K562 (cell line): ENCODE measurements at regions not wholly inside any gene's neighbourhood (a gene's known extent, or its start where the extent isn't known, plus 50 kb on each side); places are given as distances from the start of the nearest gene placed in this dataset.

Source experiments
- ATAC-seq: fragments of 200-7000 bp; cut with Tn5 transposase; 3 replicates; pipeline ENCODE4 v1.9.1; 2020; ENCODE audit warnings: moderate library complexity
- BruUV-seq: library from RNA; stranded (reverse); fragments of 400-500 nt; replicated peaks from 2 replicates; lab custom pipeline; 2021; lab: Mats Ljungman, UMichigan
- CTCF ChIA-PET: fragments of 300-600 bp; formaldehyde crosslinking; extraction: SDS; loops from one replicate; lab custom pipeline; 2021; ENCODE audit warnings: low intra/inter-chr PET ratio; lab: Yijun Ruan, JAX
- POLR2A ChIA-PET: fragments of 300-600, 350-650 bp; sonication (Branson Sonifier 250); formaldehyde crosslinking; extraction: SDS; loops from one replicate; lab custom pipeline; 2021; ENCODE audit warnings: antibody characterized with exemption, inconsistent platforms; lab: Yijun Ruan, JAX
- DNase-seq, 4 experiments: peaks; one replicate each; pipeline versions ENCODE4 v3.0.0 to v3.0.0-alpha.2; 2011 to 2018; ENCODE audit warnings: low spot score in 3 of 4, mixed read lengths in 3 of 4; ENCODE audit errors: extremely low read depth in 1 of 4
- FAIRE-seq: peaks from 2 replicates; lab custom pipeline; 2011; peaks lifted over from hg19 to GRCh38; lab: Jason Lieb, UNC
- H2AFZ ChIP-seq: 2 replicates; pipeline ENCODE4 v1.6.0; 2011; ENCODE audit warnings: low read depth, low read length, control low read depth, inconsistent platforms
- H3K27ac ChIP-seq: fragments of 200-600 bp; 3 replicates; pipeline ENCODE4 v1.8.0; 2011; ENCODE audit warnings: low read depth, mild to moderate bottlenecking, control low read depth, inconsistent platforms, low read length, moderate library complexity, mixed read lengths; ENCODE audit errors: extremely low read depth
- H3K27me3 ChIP-seq, 2 experiments: fragments of 300-600 bp in 1 of 2; 2 replicates in 1 of 2; 3 replicates in 1 of 2; pipeline versions ENCODE4 v1.6.0 to v1.8.0; 2011; ENCODE audit warnings: inconsistent platforms in 2 of 2, low read length in 2 of 2, mild to moderate bottlenecking in 1 of 2, mixed read lengths in 1 of 2, moderate library complexity in 1 of 2; ENCODE audit not compliant: control insufficient read depth in 2 of 2, insufficient read depth in 2 of 2
- H3K36me3 ChIP-seq: fragments of 300-600 bp; 3 replicates; pipeline ENCODE4 v1.8.0; 2011; ENCODE audit warnings: mild to moderate bottlenecking, low read length, inconsistent platforms; ENCODE audit not compliant: control insufficient read depth, insufficient read depth
- H3K4me1 ChIP-seq, 2 experiments: fragments of 200-600 bp in 1 of 2; replicated peaks in 1 of 2; 2 replicates in 1 of 2; 3 replicates in 1 of 2; pipeline versions ENCODE4 v1.5.1 to v1.8.0; 2011; ENCODE audit warnings: inconsistent platforms in 2 of 2, low read length in 2 of 2, mild to moderate bottlenecking in 1 of 2, mixed read lengths in 1 of 2, moderate library complexity in 1 of 2; ENCODE audit not compliant: control insufficient read depth in 2 of 2, insufficient read depth in 2 of 2
- H3K4me2 ChIP-seq: 2 replicates; pipeline ENCODE4 v1.6.1; 2011; ENCODE audit warnings: low read length, control low read depth, inconsistent platforms, mixed read lengths; ENCODE audit not compliant: insufficient read depth
- H3K4me3 ChIP-seq: fragments of 200-600 bp; sonication (generic), shearing (Covaris generic); 2 replicates; pipeline ENCODE4 v1.5.1; 2016; ENCODE audit warnings: control low read depth, inconsistent platforms
- H3K79me2 ChIP-seq: fragments of 200-600 bp; 3 replicates; pipeline ENCODE4 v1.8.0; 2011; ENCODE audit warnings: low read length, inconsistent platforms; ENCODE audit not compliant: control insufficient read depth, insufficient read depth
- H3K9ac ChIP-seq, 2 experiments: 2 replicates each; pipeline versions ENCODE4 v1.6.0 to v1.6.1; 2011; ENCODE audit warnings: low read depth in 2 of 2, low read length in 2 of 2, control low read depth in 1 of 2, inconsistent platforms in 1 of 2, mild to moderate bottlenecking in 1 of 2, mixed read lengths in 1 of 2; ENCODE audit not compliant: insufficient read depth in 1 of 2
- H3K9me1 ChIP-seq: one replicate; pipeline ENCODE4 v1.6.0; 2011; ENCODE audit warnings: inconsistent platforms, mild to moderate bottlenecking, low read length, moderate library complexity; ENCODE audit not compliant: control insufficient read depth, insufficient read depth
- H3K9me3 ChIP-seq: replicated peaks from 2 replicates; pipeline ENCODE4 v1.5.1; 2011; ENCODE audit warnings: low read depth, low read length, inconsistent platforms; ENCODE audit not compliant: control insufficient read depth, insufficient read depth
- H4K20me1 ChIP-seq: replicated peaks from 2 replicates; pipeline ENCODE4 v1.6.1; 2011; ENCODE audit warnings: low read length, inconsistent platforms, mixed read lengths; ENCODE audit not compliant: control insufficient read depth, insufficient read depth
- CTCF ChIP-seq, 3 experiments: IDR thresholded peaks in 2 of 3; conservative IDR thresholded peaks in 1 of 3; 2 replicates each; pipeline ENCODE4 v1.5.1; 2011 to 2012; ENCODE audit warnings: low read length in 3 of 3, mild to moderate bottlenecking in 3 of 3, control low read depth in 2 of 3, improper control_type of control experiment in 1 of 3, inconsistent platforms in 1 of 3, low read depth in 1 of 3, mixed read lengths in 1 of 3, moderate library complexity in 1 of 3; ENCODE audit not compliant: insufficient read depth in 2 of 3
- GMEB1 ChIP-seq: fragments of 250-450 bp; sonication (Bioruptor Pico); IDR thresholded peaks from 2 replicates; pipeline ENCODE4 v1.4.0; 2020; ENCODE audit warnings: mild to moderate bottlenecking
- WGBS: fragments of 100-300 bp; shearing (Covaris generic); methylation state at CpG from one replicate; pipeline ENCODE4 v1.1.6; 2016; ENCODE audit warnings: low coverage, mixed read lengths; ENCODE audit not compliant: insufficient coverage; ENCODE audit errors: missing lambda C conversion rate; 5-methylcytosine and 5-hydroxymethylcytosine counted together
- in situ Hi-C: fragments of 300-500 bp; cut with MboI; formaldehyde crosslinking; loops from 4 replicates; pipeline ENCODE4 v1.15.0; 2018; ENCODE audit warnings: inconsistent platforms, mixed read lengths
- intact Hi-C: fragments of 100-400 bp; cut with micrococcal nuclease; formaldehyde crosslinking; loops from 2 replicates; pipeline ENCODE4 v1.14.2; 2022

GRCh38 chr9:116000748-116001329 lies 152.8 kb upstream of the PAPPA start:
- POLR2A ChIA-PET = no interaction called here
- no peaks in the 10 kb centered on the region for H3K79me2 ChIP-seq
- intact Hi-C loops = no loop called here
- BruUV-seq = no TSS peak
- FAIRE-seq = no peak
- H3K9me3 ChIP-seq = no peaks in the 10 kb centered on the region
- no peak overlapping the region for H3K9ac ChIP-seq
- no peaks in the 10 kb centered on the region for H3K9me1 ChIP-seq
- TF ChIP-seq CTCF (IDR thresholded peaks at IDR 0.05 in 2 of 3, conservative IDR thresholded peaks at IDR 0.05 in 1 of 3; ENCODE audit: insufficient read depth in 2 of 3, low read depth in 1 of 3, low read length in 3 of 3) (peak; percentile 22 to 56 (median 39); a peak in 4 of 6 replicates), GMEB1 (CRISPR knock-in tag) (no peak)
- H3K4me2 ChIP-seq = no peak overlapping the region
- 3% methylated on average over 4 of the region's 4 CpGs for WGBS
- no peaks in the 10 kb centered on the region for H3K36me3 ChIP-seq
- in situ Hi-C loops = no loop called here
- peak; percentile 8 to 39 (median 22) for DNase-seq
- no peaks in the 10 kb centered on the region for H3K27me3 ChIP-seq
- no peak overlapping the region for H3K4me3 ChIP-seq
- no peak overlapping the region for H2AFZ ChIP-seq
- no peaks in the 10 kb centered on the region for H4K20me1 ChIP-seq
- no peak overlapping the region for H3K27ac ChIP-seq
- H3K4me1 ChIP-seq = no peaks in the 10 kb centered on the region
- CTCF ChIA-PET = no interaction called here
- ATAC-seq = peak; percentile 52; the same call in 1 of the 3 replicates
